OCI-LY3 (cell line): ENCODE measurements at regions not wholly inside any gene's neighbourhood (a gene's known extent, or its start where the extent isn't known, plus 50 kb on each side); places are given as distances from the start of the nearest gene placed in this dataset.

Experiments
- CTCF ChIP-seq: fragments of 200-600, 300-600 bp; sonication (generic); IDR thresholded peaks from 2 replicates; pipeline ENCODE4 v1.5.1; 2014; ENCODE audit warnings: antibody characterized with exemption, low read length, low read depth
- EZH2phosphoT487 ChIP-seq: fragments of 200-600 bp; shearing (Covaris generic); IDR thresholded peaks from 2 replicates; pipeline ENCODE4 v1.6.1; 2018; ENCODE audit warnings: antibody characterized with exemption, mixed run types, low read depth

DNA sequence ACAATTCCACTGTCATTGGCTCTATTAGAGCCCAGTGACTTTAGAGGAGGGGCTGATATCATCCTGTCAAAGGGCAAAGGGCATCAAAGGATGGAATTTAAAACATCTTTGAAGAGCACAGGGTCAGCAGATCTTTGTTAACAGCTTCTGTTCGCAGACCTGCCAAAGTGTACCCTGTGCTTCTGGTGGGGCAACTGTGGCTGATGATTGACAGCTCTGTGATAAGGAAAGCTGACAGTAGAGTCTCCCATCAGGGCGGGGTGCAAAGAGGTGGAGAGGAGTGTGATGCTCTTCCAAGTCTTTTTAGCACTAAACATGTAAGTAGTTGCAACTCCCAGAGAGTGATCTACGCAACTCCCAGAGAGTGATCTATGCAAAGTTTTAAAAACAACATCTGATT lies 742.1 kb upstream of the SOX9 start:
- TF ChIP-seq CTCF, result no peak
- no peak for TF ChIP-seq EZH2phosphoT487
